HG02973 (cell line): ENCODE measurements at regions not wholly inside any gene's neighbourhood (a gene's known extent, or its start where the extent isn't known, plus 50 kb on each side); places are given as distances from the start of the nearest gene placed in this dataset.
"Not testable (repeated sequence)": the region's sequence is repeated elsewhere in the genome, so short reads cannot be mapped to it uniquely, and the experiment has no call there.

ENCODE experiments used
- ATAC-seq: cut with Tn5 transposase; IDR thresholded peaks from one replicate; pipeline ENCODE4 v1.9.1; 2021; ENCODE audit warnings: moderate library complexity; ENCODE audit not compliant: unreplicated experiment

DNA sequence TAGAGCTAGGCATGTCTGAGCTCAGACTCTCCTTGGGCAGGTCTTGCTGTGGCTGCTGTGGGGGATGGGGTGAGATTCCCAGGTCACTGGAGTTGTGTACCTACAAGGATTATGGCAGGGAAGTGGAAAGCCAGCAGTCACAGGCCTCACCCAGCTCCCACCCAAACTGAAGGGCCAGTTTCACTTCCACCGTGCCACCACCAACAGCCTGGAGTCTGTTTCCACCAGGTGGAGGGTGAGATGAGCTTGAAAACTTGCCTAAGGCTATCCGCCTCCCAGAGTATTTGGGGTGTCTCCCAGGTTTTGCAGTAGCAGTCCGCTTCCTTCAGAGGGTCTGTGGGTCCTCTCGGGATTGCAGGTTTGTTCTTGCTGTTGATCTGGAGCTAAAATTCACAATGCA lies 327.7 kb downstream of the PTPRC start:
- ATAC-seq: no peak

DNA sequence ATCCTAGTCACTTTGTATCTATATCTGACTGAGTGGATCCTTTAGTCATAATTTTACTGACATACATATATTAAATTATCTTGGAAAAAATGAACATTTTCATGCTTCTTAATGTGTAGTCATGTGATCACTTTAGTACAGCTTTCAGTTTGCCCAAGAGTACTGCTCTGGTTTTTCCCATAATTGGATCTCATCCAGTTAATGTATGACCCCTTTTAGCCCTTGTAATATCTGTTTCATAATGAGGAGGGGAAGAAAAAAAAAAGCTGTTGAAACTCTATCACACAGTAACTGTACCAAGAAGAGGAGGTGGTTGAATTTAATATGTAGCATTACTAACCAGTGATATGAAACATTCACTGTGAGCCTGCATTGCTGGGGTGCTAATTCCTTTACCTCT lies 328.7 kb downstream of the PTPRC start:
- no peak for ATAC-seq

DNA sequence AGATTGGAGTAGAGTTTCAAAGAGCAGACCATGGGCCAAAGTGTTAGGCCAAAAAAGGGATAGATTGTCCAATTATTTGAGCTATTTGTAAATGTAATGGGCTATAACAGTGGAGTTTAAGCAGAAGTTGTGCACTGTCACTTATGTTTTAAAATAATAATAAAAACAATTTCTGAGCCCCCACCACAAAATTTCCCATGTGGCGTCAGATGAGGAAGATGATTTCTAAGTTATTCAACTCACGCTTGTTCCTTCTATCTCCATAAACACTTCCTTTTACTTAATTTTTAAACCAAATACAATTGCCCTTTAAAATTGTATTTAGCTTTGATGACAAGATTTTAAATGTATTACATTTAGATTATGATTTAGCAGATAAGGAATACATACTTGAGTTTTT lies 330.0 kb downstream of the PTPRC start:
- ATAC-seq: no peak

DNA sequence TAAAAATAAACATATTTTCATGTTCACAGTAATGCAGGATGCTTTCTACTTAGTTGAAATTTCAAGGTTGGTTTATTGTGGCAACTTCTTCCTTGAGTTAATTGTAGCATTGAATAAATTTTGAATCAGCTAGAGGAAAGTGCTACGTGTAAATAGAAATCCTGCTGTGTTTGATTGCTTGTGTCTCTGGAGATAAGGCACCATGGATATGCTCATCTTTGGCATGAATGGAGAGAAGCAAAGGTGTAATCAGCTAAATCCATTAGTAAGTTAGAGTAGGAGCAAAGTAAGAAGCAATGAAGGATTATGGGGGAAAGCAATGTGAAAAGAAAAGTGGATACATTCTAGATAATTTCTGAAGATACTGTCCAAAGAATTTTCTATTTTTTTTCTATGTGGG lies 331.1 kb downstream of the PTPRC start:
- ATAC-seq: no peak

DNA sequence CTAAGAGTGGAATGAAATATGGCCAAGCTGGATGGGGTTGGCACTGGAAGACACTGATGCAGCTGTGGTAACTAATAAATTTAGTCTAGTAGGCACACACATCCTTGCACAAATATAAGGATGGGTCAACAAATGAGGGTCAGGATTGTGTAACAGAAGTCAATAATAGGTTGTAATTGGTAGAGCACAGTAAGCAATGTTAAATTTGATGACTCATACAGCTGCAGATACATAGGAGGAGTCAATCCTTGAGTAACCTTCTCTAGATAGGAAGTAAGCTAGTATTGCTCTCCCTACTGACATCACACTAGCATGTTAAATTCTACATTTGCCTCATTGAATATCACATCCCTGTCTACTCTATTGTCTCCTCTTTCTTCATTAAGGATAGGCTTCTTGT lies 332.1 kb downstream of the PTPRC start:
- ATAC-seq: no peak

DNA sequence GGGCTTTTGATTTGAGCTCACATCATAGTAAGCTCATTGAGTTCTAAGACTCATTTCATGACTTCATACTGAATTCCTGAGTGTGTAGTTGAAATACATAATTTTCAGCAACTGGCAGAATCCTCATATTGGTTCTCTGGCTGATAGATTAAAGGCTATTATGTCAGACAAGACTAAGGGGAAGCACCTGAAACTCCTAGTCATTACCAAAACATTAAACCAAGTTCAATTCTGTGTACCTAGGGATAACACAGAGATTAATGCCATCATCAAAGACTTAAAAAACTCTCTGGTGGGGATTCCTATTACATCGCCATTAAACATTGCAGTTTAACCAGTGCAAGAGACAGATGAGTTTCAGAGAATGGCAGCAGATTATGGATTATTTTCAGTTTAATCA lies 339.1 kb downstream of the PTPRC start:
- no peak for ATAC-seq

DNA sequence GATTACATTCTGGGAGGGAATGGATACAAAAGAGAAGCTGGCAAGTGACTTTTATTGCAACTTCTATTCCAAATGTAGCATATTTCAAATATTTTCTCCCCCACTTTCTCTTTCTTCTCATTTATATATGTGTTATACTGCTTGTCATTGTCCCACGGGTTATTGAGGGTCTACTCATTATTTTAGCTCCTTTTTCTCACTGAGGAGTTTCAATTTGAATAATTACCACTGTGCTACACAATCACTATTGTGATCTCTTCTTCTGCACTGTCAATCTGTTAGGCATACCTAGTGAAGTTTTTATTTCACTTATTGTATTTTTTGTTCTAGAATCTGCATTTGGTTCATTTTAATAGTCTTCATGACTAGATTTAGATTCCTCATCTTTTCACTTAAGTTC lies 339.7 kb downstream of the PTPRC start:
- ATAC-seq: no peak

DNA sequence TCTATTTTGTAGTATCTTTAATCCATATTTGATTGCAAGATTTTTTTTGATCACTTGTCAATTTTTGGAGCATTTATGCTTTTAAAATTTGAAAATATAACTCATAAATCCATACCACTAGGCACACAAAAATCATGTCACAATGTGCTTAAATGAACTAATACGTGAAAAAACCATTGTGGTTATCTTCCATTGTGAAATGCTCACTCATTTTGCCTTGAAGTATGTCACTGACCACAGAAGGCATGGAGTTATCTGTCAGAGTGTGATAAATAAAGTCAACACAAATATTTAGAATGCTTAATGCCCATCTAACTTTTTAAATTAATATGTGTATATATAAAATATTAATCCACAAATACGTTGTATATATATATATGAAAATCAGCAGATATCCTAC lies 347.2 kb downstream of the PTPRC start:
- no peak for ATAC-seq

DNA sequence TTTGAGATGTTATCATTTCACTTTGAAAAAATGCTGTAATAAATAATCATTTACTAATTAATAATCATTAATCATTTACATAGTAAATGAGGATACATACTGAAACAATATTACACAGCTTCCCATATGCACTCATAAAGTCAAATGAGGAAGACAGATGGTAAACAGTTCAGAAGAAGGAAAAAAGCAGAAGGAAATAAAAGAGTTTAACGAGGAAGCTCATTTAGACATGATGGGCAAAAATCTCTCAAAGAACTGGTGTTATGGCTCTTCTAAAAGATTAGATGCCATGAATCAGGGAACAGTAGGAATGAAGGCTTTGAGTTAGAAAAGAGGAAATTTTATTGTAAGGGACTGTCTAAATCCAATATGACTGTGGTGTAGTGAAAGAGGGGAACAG lies 347.6 kb downstream of the PTPRC start:
- ATAC-seq: no peak

DNA sequence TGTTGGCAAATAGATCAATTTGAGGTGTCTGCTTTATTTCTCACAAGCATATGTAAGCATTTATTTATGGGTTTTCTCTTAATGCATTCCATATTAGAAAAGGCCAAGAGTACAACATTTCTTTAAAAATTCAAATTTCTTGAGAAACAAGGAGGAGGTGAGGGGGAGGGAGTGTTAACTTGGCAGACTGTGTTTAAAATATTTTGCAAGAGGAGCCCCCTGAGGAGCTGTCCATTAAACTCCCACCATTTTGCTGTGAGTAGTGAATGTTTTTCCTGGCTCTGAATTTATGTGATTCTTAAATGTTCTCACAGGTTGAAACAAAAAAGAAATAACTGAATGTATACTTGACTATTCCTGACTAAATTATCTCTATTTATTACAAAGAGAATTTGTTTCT lies 363.8 kb downstream of the PTPRC start:
- no peak for ATAC-seq

DNA sequence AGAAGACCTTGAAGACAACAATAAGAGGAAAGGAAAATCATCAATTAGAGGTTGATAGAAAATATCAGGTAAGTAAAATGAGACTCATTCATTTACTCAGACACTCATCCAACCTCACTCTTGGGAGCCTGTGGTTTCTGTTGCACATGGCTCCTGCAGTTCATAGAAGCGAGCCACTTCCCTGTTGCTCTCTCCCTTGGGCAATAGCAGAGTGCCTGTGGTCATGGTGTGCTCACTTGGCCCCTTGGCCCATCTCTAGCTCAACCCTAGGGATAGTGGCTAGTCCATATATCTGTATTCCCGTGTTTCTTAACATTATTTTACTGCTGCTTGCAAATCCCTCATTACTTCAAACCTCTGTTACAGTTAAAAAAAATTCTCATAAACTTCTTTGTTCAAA lies 368.6 kb downstream of the PTPRC start:
- ATAC-seq: no peak

DNA sequence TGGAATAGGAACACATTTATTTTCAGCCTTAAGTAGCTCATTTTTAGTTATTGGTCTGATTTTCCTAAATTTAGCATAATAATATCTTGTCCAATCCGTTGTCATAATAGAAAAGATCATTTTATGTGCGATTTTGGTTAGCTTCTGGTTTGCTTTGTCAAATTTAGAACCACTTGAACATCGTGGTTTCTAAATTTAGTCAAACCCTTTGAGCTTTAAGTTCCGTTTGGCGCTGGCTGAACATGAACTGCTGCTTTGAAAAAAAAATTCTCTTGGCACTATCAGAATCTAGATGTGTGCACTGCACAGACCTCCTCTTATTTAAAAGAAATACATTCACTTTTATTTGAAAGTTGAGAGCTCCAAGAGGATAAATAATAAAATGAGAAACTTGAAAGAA lies 370.6 kb downstream of the PTPRC start:
- ATAC-seq: peak; percentile 58

DNA sequence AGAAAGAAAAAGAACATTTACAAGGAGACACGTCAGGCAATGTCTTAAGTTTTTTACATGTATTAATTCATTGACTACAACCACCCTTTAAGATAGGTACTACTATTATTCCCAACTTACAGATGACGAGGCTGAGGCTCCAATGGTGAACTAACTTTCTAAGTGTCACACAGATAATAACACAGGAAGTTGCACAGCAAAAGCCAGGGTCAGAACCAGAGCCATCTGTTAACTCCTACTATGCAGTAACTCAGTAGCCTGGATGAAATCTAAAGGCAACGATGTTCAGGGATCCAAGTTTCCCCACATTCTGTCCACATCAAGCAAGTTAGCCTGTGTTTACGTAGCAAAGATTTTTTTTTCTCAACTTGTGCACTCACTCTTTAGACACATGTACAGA lies 371.7 kb downstream of the PTPRC start:
- ATAC-seq: no peak

DNA sequence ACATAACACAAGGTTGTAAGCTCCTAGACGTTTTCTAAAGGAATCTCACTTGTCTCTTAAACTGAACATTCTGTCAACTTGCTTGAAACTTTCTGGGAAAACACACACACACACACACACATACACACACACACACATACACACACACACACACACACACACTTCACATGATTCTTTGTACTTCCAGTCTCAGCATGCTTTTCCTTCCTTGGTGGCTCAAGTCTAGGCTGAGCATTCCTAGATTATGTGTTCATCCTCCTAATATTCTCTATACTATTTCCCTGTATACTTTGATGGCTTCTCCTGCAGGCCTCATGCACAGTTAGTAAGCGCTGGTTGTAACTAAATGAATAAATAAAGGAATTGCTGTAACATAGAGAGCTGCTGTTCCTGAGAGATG lies 372.1 kb downstream of the PTPRC start:
- ATAC-seq: no peak

DNA sequence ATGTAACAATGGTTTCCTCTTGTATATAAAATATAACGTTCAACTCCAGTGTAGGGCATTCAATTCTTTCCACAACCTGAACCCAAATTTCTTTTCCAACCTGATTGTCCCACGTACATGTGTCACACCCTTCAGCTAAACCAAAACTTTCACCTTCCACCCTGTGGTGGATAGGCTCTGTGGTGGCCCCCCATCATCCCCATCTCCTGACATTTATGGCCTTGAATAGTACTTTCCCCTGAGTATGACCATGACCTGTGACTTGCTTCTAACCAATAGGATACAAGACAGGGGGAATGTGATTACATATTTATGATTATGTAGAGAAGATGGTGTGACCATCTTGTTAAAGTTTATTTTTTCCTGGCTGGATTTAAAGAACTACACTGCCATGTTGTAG lies 377.0 kb downstream of the PTPRC start:
- ATAC-seq: no peak

DNA sequence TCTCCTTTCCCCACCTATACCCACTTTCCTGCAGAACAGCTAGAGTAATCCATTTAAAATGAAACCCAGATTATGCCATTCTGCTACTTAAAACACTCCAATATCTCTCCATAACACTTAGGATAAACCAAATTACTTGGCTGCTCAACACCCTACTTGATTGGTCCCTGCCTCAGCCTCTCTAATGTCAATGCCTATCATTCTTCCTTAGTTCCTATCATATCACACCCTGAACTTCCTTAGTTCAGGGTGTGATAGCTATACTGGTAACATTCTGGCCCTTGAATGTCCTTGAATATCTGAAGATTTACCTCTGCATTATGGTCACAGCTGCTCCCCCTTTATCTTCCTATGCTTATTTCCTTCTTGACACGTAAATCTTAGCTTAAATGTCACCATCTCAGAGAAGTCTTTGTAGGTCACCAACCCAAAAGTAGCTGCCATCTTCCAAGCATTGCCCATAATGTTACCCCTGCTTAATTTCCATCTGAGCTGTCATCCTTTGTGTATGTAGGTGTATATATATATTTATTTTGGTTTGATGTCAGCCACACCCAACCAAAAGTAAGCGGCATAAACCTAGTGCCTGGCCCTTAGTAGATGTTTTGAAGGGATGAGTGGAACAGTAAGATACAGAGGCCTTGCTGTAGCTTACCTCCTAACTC lies 379.8 kb downstream of the PTPRC start:
- no peak for ATAC-seq

DNA sequence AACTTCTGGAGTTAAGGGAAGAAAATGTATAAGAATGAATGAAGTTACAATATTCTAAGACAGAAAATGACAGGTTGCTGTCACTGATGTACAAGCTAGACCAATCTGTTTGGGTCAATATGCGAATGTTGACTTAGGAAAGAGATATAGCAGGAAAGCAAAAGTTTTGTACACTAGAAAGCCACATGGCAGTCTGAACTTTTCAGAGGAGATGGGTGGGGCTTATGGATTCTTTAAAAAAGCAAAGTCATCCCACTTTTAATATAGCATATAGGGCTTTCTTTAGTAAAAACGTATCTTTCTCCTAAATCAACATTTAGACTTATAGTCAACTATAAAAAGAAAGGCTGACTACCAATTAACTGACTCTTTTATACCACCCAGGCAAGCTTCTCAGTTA lies 381.2 kb downstream of the PTPRC start:
- no peak for ATAC-seq

DNA sequence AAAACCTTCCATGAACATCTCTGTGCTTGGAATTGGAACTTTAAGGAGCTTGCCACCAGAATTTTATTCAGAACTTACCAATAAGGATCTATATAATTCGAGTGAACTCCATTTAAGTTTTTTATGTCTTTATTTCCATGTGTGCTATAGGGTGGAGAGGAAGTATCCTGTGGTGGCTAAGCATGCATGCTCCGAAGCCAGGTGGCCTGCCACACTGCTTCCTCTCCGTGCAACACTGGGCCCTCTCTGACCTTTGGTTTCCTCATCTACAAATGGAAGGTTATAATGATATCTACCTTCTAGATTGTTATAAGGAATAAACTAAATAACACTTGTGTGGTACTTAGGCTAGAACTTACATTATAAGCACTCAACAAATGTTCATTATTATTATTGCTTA lies 382.1 kb downstream of the PTPRC start:
- no peak for ATAC-seq

DNA sequence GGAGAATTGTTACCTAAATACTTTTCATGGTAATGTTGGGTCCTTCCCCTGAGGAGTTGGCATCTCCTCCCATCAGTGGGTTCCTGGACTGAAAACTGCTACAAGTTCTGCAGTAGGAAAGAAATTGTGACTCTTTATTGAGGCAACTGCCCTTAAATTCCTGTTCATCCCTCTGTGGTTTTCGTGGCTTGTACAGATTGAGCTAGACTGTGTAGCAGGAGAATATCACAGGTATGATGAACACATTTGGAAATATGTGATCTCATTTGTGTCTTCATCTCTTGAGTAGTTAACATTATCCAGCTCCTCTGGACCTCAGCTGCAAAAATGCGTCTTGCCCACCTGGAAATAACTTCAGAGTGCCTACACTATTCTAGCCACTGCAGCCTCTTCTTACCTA lies 390.6 kb downstream of the PTPRC start:
- ATAC-seq: no peak

DNA sequence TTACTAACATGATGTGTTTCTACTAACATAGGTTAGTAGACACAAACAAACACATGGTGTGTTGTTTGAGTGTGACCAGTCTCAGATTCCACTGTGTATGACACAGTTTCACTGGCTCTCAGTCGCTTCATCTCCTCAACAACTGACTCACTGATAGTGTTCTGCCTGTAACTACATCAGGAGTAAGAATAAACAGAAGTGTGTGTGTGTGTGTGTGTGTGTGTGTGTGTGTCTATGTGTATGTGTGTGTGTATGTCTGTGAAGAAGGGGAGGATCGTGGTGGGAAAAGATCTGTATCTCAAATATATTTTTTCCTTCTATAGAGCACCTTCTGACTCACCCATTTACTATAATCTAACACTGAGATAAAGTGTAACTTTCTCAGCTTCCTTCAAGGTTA lies 391.0 kb downstream of the PTPRC start:
- ATAC-seq: no peak

DNA sequence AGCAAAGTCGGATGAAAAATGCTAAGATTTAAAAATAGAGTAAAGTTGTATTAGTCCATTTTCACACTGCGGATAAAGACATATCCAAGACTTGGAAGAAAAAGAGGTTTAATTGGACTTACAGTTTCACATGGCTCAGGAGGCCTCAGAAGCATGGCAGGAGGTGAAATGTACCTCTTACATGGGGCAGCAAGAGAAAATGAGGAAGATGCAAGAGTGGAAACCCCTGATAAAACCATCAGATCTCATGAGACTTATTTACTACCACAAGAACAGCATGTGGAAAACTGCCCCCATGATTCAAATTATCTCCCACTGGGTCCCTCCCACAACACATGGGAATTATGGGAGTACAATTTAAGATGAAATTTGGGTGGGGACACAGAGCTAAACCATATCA lies 391.7 kb downstream of the PTPRC start:
- not testable (repeated sequence) for ATAC-seq

DNA sequence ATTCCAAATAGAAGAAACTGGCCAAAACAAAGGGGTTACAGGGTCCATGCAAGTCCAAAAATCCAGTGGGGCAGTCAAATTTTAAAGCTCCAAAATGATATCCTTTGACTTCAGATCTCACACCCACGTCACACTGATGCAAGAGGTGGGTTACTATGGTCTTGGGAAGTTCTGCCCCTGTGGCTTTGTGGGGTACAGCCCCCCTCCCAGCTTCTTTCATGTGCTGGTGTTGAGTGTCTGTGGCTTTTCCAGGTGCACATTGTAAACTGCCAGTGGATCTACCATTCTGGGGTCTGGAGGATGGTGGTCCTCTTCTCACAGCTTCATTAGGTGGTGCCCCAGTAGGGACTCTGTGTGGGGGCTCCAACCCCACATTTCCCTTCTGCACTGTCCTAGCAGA lies 392.3 kb downstream of the PTPRC start:
- not testable (repeated sequence) for ATAC-seq

DNA sequence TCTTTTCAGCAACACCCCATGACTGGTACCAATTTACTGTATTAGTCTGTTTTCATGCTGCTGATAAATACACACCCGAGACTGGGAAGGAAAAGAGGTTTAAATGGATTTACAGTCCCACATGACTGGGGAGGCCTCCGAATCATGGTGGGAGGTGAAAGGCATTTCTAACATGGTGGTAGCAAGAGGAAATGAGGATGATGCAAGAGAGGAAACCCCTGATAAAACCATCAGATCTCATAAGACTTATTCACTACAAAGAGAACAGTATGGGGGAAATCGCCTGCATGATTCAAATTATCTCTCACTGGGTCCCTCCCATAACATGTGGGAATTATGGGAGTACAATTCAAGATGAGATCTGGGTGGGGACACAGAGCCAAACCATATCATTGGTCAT lies 393.6 kb downstream of the PTPRC start:
- ATAC-seq: not testable (repeated sequence)

DNA sequence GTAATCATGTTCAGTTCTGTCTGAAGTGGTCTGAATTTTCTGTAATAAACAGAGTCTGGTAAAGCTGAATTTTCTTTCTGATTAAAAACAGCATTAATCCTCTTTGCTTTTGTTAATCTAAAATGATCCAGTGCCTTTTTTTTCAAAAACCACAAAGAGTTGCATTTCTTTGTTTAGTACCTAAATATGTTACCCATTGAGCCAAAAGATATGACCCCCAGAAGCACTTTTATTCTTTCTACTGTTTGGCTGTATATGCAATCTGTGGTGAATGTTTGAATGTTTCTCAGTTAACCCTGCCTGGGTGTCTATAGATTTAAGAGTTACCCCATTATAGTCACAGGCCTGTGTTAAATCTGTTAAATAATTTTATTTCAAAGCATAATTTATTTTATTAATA lies 394.8 kb downstream of the PTPRC start:
- ATAC-seq: no peak
